Heart left ventricle (tissue), 13 donors: ENCODE measurements at regions not wholly inside any gene's neighbourhood (a gene's known extent, or its start where the extent isn't known, plus 50 kb on each side); places are given as distances from the start of the nearest gene placed in this dataset.

Experiments used
- POLR2A ChIP-seq, 2 donors: fragments of 450-650 bp; IDR thresholded peaks; one replicate each; pipeline ENCODE4 v1.6.1; 2017; ENCODE audit warnings: antibody characterized with exemption in 2 of 2, mild to moderate bottlenecking in 2 of 2, moderate library complexity in 2 of 2
- TF ChIP-seq, protein P1 (sequence below), 12 donors: fragments of 200-600 bp; sonication (generic) in 4 of 12; IDR thresholded peaks; one replicate each; pipeline versions ENCODE4 v1.5.0 to v1.8.0; 2018 to 2022; ENCODE audit warnings: antibody characterized with exemption in 12 of 12, mild to moderate bottlenecking in 5 of 12
- donor health status: ischemic (EF 13 %, LVEDD 7.1; RV severe dilation, severe dysfunction).
- donor health status: DM: no; HTN: yes; CAD: no.
- donor health status: DM: no; HTN: no; CAD: no.
- donor health status: ischemic (EF 25% LVEDD 6.9; RV normal size, moderate dysfunction).
- donor health status: ischemic (EF 25% LVEDD 5.7; RV mildly dilated, moderate dysfunction).
- donor health status: ischemic (EF 35%, LVEDD 5.7; RV mildly dilated, moderate dysfunction).
- donor health status: nonischemic (EF 11% LVEDD 7.7; RV severe dilation, severe dysfunction).
- donor health status: DM: yes; HTN: yes; CAD: no.
- donor health status: PGD.
- donor health status: ischemic (EF 29% LVEDD 5.4; RV normal size, mild dysfunction).
- donor health status: nonischemic (EF 23%, LVEDD 6.1; RV moderate dilation, normal function).

- TF ChIP-seq, protein P1, sequence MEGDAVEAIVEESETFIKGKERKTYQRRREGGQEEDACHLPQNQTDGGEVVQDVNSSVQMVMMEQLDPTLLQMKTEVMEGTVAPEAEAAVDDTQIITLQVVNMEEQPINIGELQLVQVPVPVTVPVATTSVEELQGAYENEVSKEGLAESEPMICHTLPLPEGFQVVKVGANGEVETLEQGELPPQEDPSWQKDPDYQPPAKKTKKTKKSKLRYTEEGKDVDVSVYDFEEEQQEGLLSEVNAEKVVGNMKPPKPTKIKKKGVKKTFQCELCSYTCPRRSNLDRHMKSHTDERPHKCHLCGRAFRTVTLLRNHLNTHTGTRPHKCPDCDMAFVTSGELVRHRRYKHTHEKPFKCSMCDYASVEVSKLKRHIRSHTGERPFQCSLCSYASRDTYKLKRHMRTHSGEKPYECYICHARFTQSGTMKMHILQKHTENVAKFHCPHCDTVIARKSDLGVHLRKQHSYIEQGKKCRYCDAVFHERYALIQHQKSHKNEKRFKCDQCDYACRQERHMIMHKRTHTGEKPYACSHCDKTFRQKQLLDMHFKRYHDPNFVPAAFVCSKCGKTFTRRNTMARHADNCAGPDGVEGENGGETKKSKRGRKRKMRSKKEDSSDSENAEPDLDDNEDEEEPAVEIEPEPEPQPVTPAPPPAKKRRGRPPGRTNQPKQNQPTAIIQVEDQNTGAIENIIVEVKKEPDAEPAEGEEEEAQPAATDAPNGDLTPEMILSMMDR (IDR thresholded peaks at IDR 0.05): no peak
- TF ChIP-seq POLR2A (IDR thresholded peaks at IDR 0.05): no peak
Measured at GRCh38 chr17:14590459-14591250, 289.8 kb downstream of the HS3ST3B1 start.
